Gastroesophageal sphincter (tissue), 4 donors: ENCODE measurements at regions not wholly inside any gene's neighbourhood (a gene's known extent, or its start where the extent isn't known, plus 50 kb on each side); places are given as distances from the start of the nearest gene placed in this dataset.

Experiments
- ATAC-seq: fragments of 150-250 bp; one replicate; pipeline ENCODE4 v1.9.1; 2016; ENCODE audit warnings: mild to moderate bottlenecking, moderate library complexity
- H3K27ac ChIP-seq, 4 donors: fragments of 200-600 bp; sonication (generic) in 3 of 4; 1 replicate in 3 of 4; 2 replicates in 1 of 4; pipeline ENCODE4 v1.5.1; 2016 to 2019
- H3K27me3 ChIP-seq: fragments of 200-600 bp; sonication (generic); one replicate; pipeline ENCODE4 v1.5.1; 2019
- H3K36me3 ChIP-seq, 2 donors: fragments of 200-600 bp; sonication (generic); one replicate each; pipeline ENCODE4 v1.5.1; 2019; ENCODE audit warnings: control low read depth in 1 of 2
- H3K4me1 ChIP-seq, 3 donors: fragments of 200-600 bp; sonication (generic); 1 replicate in 2 of 3; 2 replicates in 1 of 3; pipeline ENCODE4 v1.5.1; 2016 to 2019; ENCODE audit warnings: control low read depth in 2 of 3
- H3K4me3 ChIP-seq, 2 donors: fragments of 200-600 bp; sonication (generic); one replicate each; pipeline ENCODE4 v1.5.1; 2019; ENCODE audit warnings: mild to moderate bottlenecking in 1 of 2, moderate library complexity in 1 of 2
- H3K9me3 ChIP-seq, 3 donors: fragments of 200-600 bp; sonication (generic); one replicate each; pipeline ENCODE4 v1.5.1; 2017 to 2019; ENCODE audit warnings: control low read depth in 2 of 3
- CTCF ChIP-seq, 4 experiments: fragments of 200-600 bp in 2 of 4; fragments of 450-650 bp in 2 of 4; sonication (generic) in 1 of 4; IDR thresholded peaks; one replicate each; pipeline ENCODE4 v1.5.1; 2017 to 2019; ENCODE audit warnings: antibody characterized with exemption in 4 of 4, mild to moderate bottlenecking in 2 of 4, moderate library complexity in 2 of 4
- EP300 ChIP-seq: sonication (generic); formaldehyde crosslinking; IDR thresholded peaks from one replicate; pipeline ENCODE4 v1.6.1; 2017; ENCODE audit warnings: antibody characterized with exemption, mild to moderate bottlenecking
- POLR2A ChIP-seq, 2 donors: fragments of 450-650 bp; IDR thresholded peaks; one replicate each; pipeline ENCODE4 v1.6.1; 2017; ENCODE audit warnings: antibody characterized with exemption in 2 of 2, mild to moderate bottlenecking in 2 of 2, moderate library complexity in 1 of 2
- POLR2AphosphoS5 ChIP-seq: sonication (generic); formaldehyde crosslinking; IDR thresholded peaks from one replicate; pipeline ENCODE4 v1.6.1; 2017; ENCODE audit warnings: antibody characterized with exemption
- WGBS, 2 donors: methylation state at CpG; one replicate each; pipeline ENCODE4 v1.1.5; 2018; ENCODE audit warnings: low coverage in 1 of 2; 5-methylcytosine and 5-hydroxymethylcytosine counted together

DNA sequence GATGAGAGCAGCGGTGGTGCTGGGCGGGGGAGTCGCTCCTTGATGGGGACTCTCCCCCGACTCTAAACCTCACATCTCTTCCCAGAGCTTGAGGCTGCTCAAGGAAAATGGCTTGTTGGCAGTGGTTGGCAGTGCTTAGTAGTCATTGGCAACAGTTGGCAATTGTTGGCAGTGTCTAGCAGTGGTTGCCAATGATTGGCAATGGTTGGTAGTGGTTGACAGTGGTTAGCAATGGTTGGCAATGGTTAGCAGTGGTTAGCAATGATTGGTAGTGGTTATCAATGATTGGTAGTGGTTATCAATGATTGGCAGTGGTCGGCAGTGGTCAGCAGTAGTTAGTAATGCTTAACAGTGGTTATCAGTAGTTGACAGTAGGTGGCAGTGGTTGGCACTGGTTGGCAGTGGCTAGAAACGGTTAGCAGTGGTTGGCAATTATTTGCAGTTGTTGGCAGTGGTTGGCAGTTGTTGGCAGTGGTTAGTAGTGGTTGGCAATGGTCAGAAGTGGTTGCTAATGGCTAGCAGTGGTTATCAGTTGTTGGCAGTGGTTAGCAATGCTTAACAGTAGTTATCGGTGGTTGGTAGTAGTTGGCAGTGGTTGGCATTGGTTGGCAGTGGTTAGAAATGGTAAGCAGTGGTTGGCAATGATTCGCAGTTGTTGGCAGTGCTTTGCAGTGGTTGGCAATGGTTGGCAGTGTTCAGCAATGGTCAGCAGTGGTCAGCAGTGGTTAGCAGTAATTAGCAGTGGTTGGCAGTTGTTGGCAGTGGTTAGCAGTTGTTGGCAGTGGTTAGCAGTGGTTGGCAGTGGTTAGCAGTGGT lies 85.4 kb upstream of the OTOS start:
- Histone ChIP-seq H3K27ac (no peak overlapping the region), H3K9me3 (peaks cover 0 to 36% (median 0%) of the 10 kb centered on the region in 3 donors), H3K4me3 (no peak overlapping the region), H3K36me3 (no peaks in the 10 kb centered on the region), H3K4me1 (no peaks in the 10 kb centered on the region), H3K27me3 (peaks cover 50% of the 10 kb centered on the region)
- TF ChIP-seq EP300 = no peak
- ATAC-seq = no peak
- WGBS, 2 donors = 89 to 91% methylated on average over 2 to 8 of the region's 8 CpGs

DNA sequence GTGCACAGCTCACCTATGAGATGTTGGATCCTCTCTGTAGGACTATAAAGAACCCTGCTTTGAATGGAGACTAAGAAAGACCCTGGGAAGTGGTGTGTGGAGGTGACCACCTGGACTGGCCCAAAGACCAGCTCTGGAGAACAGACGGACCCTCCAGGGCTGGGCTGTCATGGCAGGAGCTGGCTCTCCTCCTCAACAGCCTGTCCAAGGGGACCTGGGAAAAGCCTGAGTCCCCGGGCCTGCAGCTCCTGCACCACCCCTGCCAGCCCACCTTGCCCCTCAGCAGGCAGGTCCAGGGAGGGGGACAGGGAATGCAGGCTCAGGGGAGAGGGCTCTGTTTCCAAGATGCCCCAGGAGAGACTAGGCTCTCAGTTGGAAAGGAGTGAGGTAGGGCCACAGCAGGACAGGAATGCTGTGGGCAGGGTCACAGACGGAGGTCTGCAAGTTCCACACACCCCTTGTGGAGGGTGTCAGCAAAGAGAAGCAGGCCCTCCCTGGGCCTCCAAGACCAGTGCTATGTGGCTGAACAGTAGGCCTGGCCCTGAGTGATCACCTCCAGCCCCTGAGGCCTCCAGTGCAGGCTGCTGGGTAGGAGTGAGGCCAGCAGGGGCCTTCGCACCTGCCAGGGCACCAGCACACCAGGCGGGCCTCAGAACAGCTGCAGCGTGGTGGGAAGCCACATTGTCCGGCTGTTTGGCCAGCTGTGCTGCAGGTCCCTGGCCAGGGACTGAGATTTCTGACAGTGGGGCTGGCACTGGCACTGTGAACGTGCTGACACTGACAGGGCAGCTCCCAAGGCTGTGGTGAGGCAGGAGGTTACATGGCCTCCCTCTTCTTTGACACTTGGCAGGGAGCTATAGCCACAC lies 86.4 kb upstream of the OTOS start:
- Histone ChIP-seq H3K4me3 (no peak overlapping the region), H3K27ac (no peak overlapping the region), H3K4me1 (no peaks in the 10 kb centered on the region), H3K36me3 (no peaks in the 10 kb centered on the region), H3K27me3 (peaks cover 50% of the 10 kb centered on the region), H3K9me3 (peaks cover 0 to 33% (median 0%) of the 10 kb centered on the region in 3 donors)
- no peak for ATAC-seq
- TF ChIP-seq POLR2A (IDR thresholded peaks at IDR 0.05) = no peak
- TF ChIP-seq CTCF (IDR thresholded peaks at IDR 0.05) = no peak
- no peak for TF ChIP-seq POLR2AphosphoS5
- no peak for TF ChIP-seq EP300
- 70 to 100% methylated on average over 1 to 2 of the region's 8 CpGs for WGBS, 2 donors

DNA sequence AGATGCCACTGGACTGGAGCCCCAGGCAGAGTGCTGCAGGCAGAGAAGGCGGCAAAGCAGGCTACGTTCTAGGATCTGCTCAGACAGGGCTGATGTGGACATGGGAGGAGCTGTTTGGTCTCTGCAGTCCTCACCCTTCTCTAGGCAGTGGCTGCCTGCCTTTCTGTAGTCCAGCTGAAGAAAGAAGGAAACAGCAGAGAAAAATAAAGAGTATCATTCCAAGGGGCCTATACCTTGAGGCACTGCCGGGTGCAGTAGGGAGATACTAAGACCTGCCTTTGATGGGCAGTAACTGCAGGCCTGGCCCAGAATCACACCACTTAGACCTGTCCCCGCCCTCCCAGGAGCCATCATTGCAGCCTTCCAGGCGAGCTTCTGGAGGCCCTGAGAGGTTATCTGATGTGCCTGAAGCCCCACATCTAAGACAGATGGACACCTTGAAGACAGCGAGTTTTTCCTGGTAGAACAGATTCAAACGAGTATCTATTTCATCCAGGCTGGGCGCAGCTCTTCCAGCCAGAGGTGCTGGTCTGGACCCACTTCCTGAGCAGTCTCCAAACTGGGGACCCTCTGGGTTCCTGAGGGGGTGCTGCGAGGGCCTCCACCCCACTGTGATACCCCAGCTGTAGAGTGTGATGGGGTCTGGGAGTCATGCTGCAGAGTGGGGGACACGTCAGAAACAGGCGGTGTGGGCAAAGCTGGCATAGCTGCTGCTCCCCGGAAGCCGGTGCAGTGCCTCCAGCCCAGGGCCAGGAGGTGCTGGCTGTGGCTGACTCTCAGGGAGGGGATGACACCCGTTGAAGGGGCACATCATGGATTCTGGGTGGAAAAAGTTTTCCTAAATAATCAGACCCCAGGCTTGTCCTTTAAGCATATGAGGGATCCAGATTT lies 87.3 kb upstream of the OTOS start:
- 94 to 100% methylated on average over 1 to 3 of the region's 14 CpGs for WGBS, 2 donors
- Histone ChIP-seq H3K4me1 (peaks cover 0 to 4% (median 0%) of the 10 kb centered on the region in 3 donors), H3K9me3 (peaks cover 0 to 24% (median 0%) of the 10 kb centered on the region in 3 donors), H3K36me3 (no peaks in the 10 kb centered on the region), H3K27me3 (peaks cover 50% of the 10 kb centered on the region), H3K27ac (no peak overlapping the region), H3K4me3 (no peak overlapping the region)
- no peak for TF ChIP-seq POLR2A (IDR thresholded peaks at IDR 0.05)
- TF ChIP-seq POLR2AphosphoS5 = no peak
- TF ChIP-seq EP300 = no peak
- no peak for ATAC-seq

GRCh38 chr2:240229005-240229404 lies 88.5 kb upstream of the OTOS start:
- ATAC-seq = no peak
- 25 to 100% methylated on average over 1 of the region's 1 CpG for WGBS, 2 donors

More at GRCh38 chr2:240229005-240229404, 88.5 kb upstream of the OTOS start:
- H3K4me1 ChIP-seq = peaks cover 0 to 16% (median 0%) of the 10 kb centered on the region in 3 donors
- TF ChIP-seq POLR2A (IDR thresholded peaks at IDR 0.05) (no peak), POLR2AphosphoS5 (no peak), EP300 (no peak), CTCF (IDR thresholded peaks at IDR 0.05) (no peak)
- peaks cover 42% of the 10 kb centered on the region for H3K27me3 ChIP-seq
- no peaks in the 10 kb centered on the region for H3K36me3 ChIP-seq
- H3K27ac ChIP-seq = no peak overlapping the region
- H3K9me3 ChIP-seq = peaks cover 0 to 22% (median 0%) of the 10 kb centered on the region in 3 donors
- H3K4me3 ChIP-seq = no peak overlapping the region
